Mesendoderm (in vitro differentiated cells): ENCODE measurements at regions not wholly inside any gene's neighbourhood (a gene's known extent, or its start where the extent isn't known, plus 50 kb on each side); places are given as distances from the start of the nearest gene placed in this dataset.
A peak's percentile ranks its signal among the peaks of the same experiment; 100 is the strongest.

ENCODE experiments used
- DNase-seq: peaks from one replicate; pipeline ENCODE4 v3.0.0; 2013
- H2AK5ac ChIP-seq: 2 replicates; pipeline ENCODE4 v1.6.1; 2013; ENCODE audit warnings: low read length, inconsistent platforms
- H2BK120ac ChIP-seq: 2 replicates; pipeline ENCODE4 v1.6.1; 2013; ENCODE audit warnings: low read depth, mild to moderate bottlenecking, low read length, moderate library complexity, mixed read lengths
- H2BK15ac ChIP-seq: replicated peaks from 2 replicates; pipeline ENCODE4 v1.6.1; 2013; ENCODE audit warnings: low read depth, mild to moderate bottlenecking, moderate library complexity
- H2BK5ac ChIP-seq: 2 replicates; pipeline ENCODE4 v1.6.1; 2013; ENCODE audit warnings: low read length, inconsistent platforms
- H3K18ac ChIP-seq: 2 replicates; pipeline ENCODE4 v1.6.1; 2013; ENCODE audit warnings: mild to moderate bottlenecking, low read length, mixed read lengths
- H3K23ac ChIP-seq: one replicate; pipeline ENCODE4 v1.6.1; 2013; ENCODE audit warnings: low read length
- H3K27ac ChIP-seq: 2 replicates; pipeline ENCODE4 v1.5.1; 2013; ENCODE audit warnings: low read depth, mild to moderate bottlenecking, inconsistent platforms, low read length, moderate library complexity
- H3K27me3 ChIP-seq: 2 replicates; pipeline ENCODE4 v1.6.1; 2013; ENCODE audit warnings: low read length, control low read depth, mild to moderate bottlenecking, inconsistent platforms; ENCODE audit not compliant: insufficient read depth, poor library complexity
- H3K36me3 ChIP-seq: 2 replicates; pipeline ENCODE4 v1.6.1; 2013; ENCODE audit warnings: low read length, inconsistent platforms; ENCODE audit not compliant: control insufficient read depth, insufficient read depth
- H3K4ac ChIP-seq: one replicate; pipeline ENCODE4 v1.6.1; 2013; ENCODE audit warnings: low read depth, mild to moderate bottlenecking, low read length, moderate library complexity
- H3K4me1 ChIP-seq: 2 replicates; pipeline ENCODE4 v1.6.1; 2013; ENCODE audit warnings: low read depth, low read length, inconsistent platforms; ENCODE audit not compliant: control insufficient read depth
- H3K4me2 ChIP-seq: 2 replicates; pipeline ENCODE4 v1.6.1; 2013; ENCODE audit warnings: low read length
- H3K4me3 ChIP-seq: 2 replicates; pipeline ENCODE4 v1.5.1; 2013; ENCODE audit warnings: mild to moderate bottlenecking, low read length
- H3K56ac ChIP-seq: one replicate; pipeline ENCODE4 v1.6.1; 2013; ENCODE audit warnings: low read length
- H3K79me1 ChIP-seq: 2 replicates; pipeline ENCODE4 v1.6.1; 2013; ENCODE audit warnings: low read length, inconsistent platforms
- H3K79me2 ChIP-seq: 2 replicates; pipeline ENCODE4 v1.6.1; 2013; ENCODE audit warnings: mild to moderate bottlenecking, low read length; ENCODE audit not compliant: control insufficient read depth, insufficient read depth
- H3K9ac ChIP-seq: 2 replicates; pipeline ENCODE4 v1.6.1; 2013; ENCODE audit warnings: low read length, inconsistent platforms
- H4K5ac ChIP-seq: one replicate; pipeline ENCODE4 v1.6.1; 2013; ENCODE audit warnings: low read length
- H4K8ac ChIP-seq: one replicate; pipeline ENCODE4 v1.6.1; 2013; ENCODE audit warnings: low read depth, mild to moderate bottlenecking, control low read depth, low read length, moderate library complexity
- WGBS: extraction: QIAGEN DNeasy Blood & Tissue Kit; methylation state at CpG from one replicate; pipeline ENCODE4 v1.1.7; 2013; ENCODE audit warnings: low lambda C conversion rate, missing lambda C conversion rate; ENCODE audit not compliant: insufficient coverage; ENCODE audit errors: extremely low coverage; 5-methylcytosine and 5-hydroxymethylcytosine counted together

- no peak overlapping the region for H4K8ac ChIP-seq
- H3K4me1 ChIP-seq: peaks cover 2% of the 10 kb centered on the region
- no peak for DNase-seq
- no peak overlapping the region for H3K4ac ChIP-seq
- no peak overlapping the region for H2BK120ac ChIP-seq
- H3K79me1 ChIP-seq: no peaks in the 10 kb centered on the region
- no peak overlapping the region for H3K18ac ChIP-seq
- no peak overlapping the region for H3K23ac ChIP-seq
- H2BK5ac ChIP-seq: peak overlapping the region; percentile 37
- no peak overlapping the region for H4K5ac ChIP-seq
- H3K4me2 ChIP-seq: no peak overlapping the region
- H2AK5ac ChIP-seq: no peak overlapping the region
- H3K36me3 ChIP-seq: no peaks in the 10 kb centered on the region
- H3K4me3 ChIP-seq: no peak overlapping the region
- H3K27ac ChIP-seq: peak overlapping the region; percentile 26
- no peaks in the 10 kb centered on the region for H3K27me3 ChIP-seq
- H3K56ac ChIP-seq: peak overlapping the region; percentile 52
- no CpG with 5 or more reads among the region's 10 CpGs for WGBS
- H3K9ac ChIP-seq: no peak overlapping the region
- no peaks in the 10 kb centered on the region for H3K79me2 ChIP-seq
- no peak overlapping the region for H2BK15ac ChIP-seq
Measured at GRCh38 chr1:171421413-171422020, 63.8 kb upstream of the PRRC2C start.

GRCh38 chr1:171422511-171422910 is 62.8 kb upstream of the PRRC2C start:
- Histone ChIP-seq H3K27me3 (no peaks in the 10 kb centered on the region), H2BK120ac (no peak overlapping the region), H3K4me1 (peaks cover 2% of the 10 kb centered on the region), H3K79me1 (no peaks in the 10 kb centered on the region), H2BK15ac (peak overlapping the region; percentile 86), H2BK5ac (no peak overlapping the region), H4K5ac (no peak overlapping the region), H3K79me2 (no peaks in the 10 kb centered on the region), H3K56ac (no peak overlapping the region), H3K23ac (no peak overlapping the region), H3K18ac (peak overlapping the region; percentile 45), H3K9ac (no peak overlapping the region), H2AK5ac (no peak overlapping the region), H3K36me3 (no peaks in the 10 kb centered on the region), H3K27ac (no peak overlapping the region), H3K4ac (no peak overlapping the region), H4K8ac (no peak overlapping the region), H3K4me3 (no peak overlapping the region), H3K4me2 (no peak overlapping the region)
- WGBS: no CpG with 5 or more reads among the region's 5 CpGs
- peak; percentile 74 for DNase-seq

GRCh38 chr1:171424494-171424893 is 60.8 kb upstream of the PRRC2C start:
- Histone ChIP-seq H2BK120ac (no peak overlapping the region), H3K79me1 (no peaks in the 10 kb centered on the region), H3K9ac (no peak overlapping the region), H2BK5ac (no peak overlapping the region), H3K4ac (no peak overlapping the region), H3K36me3 (no peaks in the 10 kb centered on the region), H3K27ac (no peak overlapping the region), H3K18ac (no peak overlapping the region), H2AK5ac (no peak overlapping the region), H2BK15ac (no peak overlapping the region), H3K79me2 (no peaks in the 10 kb centered on the region), H3K4me3 (no peak overlapping the region), H4K5ac (no peak overlapping the region), H3K4me1 (peaks cover 2% of the 10 kb centered on the region), H4K8ac (no peak overlapping the region), H3K27me3 (no peaks in the 10 kb centered on the region), H3K56ac (no peak overlapping the region), H3K4me2 (no peak overlapping the region), H3K23ac (no peak overlapping the region)
- DNase-seq: peak; percentile 90
- WGBS: no CpG with 5 or more reads among the region's 4 CpGs

- H3K36me3 ChIP-seq: no peaks in the 10 kb centered on the region
- no peak overlapping the region for H3K9ac ChIP-seq
Measured at GRCh38 chr1:171426645-171427044, 58.7 kb upstream of the PRRC2C start.

GRCh38 chr1:171427852-171428471 is 57.4 kb upstream of the PRRC2C start:
- Histone ChIP-seq H3K79me2 (no peaks in the 10 kb centered on the region), H3K23ac (no peak overlapping the region), H3K4me3 (no peak overlapping the region), H3K18ac (no peak overlapping the region), H3K79me1 (no peaks in the 10 kb centered on the region), H3K4me2 (no peak overlapping the region), H4K5ac (no peak overlapping the region), H2BK15ac (no peak overlapping the region), H3K9ac (no peak overlapping the region), H3K27ac (no peak overlapping the region), H3K4me1 (no peaks in the 10 kb centered on the region), H2BK5ac (no peak overlapping the region), H3K56ac (no peak overlapping the region), H4K8ac (no peak overlapping the region), H2AK5ac (no peak overlapping the region), H3K27me3 (no peaks in the 10 kb centered on the region), H2BK120ac (no peak overlapping the region), H3K36me3 (no peaks in the 10 kb centered on the region), H3K4ac (no peak overlapping the region)
- WGBS: no CpG with 5 or more reads among the region's 4 CpGs
- DNase-seq: no peak

More at GRCh38 chr1:171426645-171427044, 58.7 kb upstream of the PRRC2C start:
- Histone ChIP-seq H3K27me3 (no peaks in the 10 kb centered on the region), H4K5ac (no peak overlapping the region), H2BK15ac (no peak overlapping the region), H2BK5ac (no peak overlapping the region), H3K4me1 (no peaks in the 10 kb centered on the region), H2AK5ac (no peak overlapping the region), H3K4me3 (no peak overlapping the region), H3K23ac (no peak overlapping the region), H3K18ac (no peak overlapping the region), H3K79me1 (no peaks in the 10 kb centered on the region), H4K8ac (no peak overlapping the region), H3K79me2 (no peaks in the 10 kb centered on the region), H3K4me2 (no peak overlapping the region), H2BK120ac (no peak overlapping the region), H3K56ac (no peak overlapping the region), H3K4ac (no peak overlapping the region), H3K27ac (no peak overlapping the region)
- no CpG with 5 or more reads among the region's 4 CpGs for WGBS
- DNase-seq: no peak

GRCh38 chr1:171429137-171429536 is 56.2 kb upstream of the PRRC2C start:
- H2BK15ac ChIP-seq: no peak overlapping the region
- no peak overlapping the region for H3K23ac ChIP-seq
- H3K56ac ChIP-seq: no peak overlapping the region
- no CpG with 5 or more reads among the region's 6 CpGs for WGBS
- no peak overlapping the region for H3K4me2 ChIP-seq
- H3K79me1 ChIP-seq: no peaks in the 10 kb centered on the region
- no peak overlapping the region for H3K4me3 ChIP-seq
- no peak overlapping the region for H3K27ac ChIP-seq
- no peak overlapping the region for H3K4ac ChIP-seq
- H3K79me2 ChIP-seq: no peaks in the 10 kb centered on the region
- H3K4me1 ChIP-seq: no peaks in the 10 kb centered on the region
- H3K18ac ChIP-seq: no peak overlapping the region
- no peaks in the 10 kb centered on the region for H3K27me3 ChIP-seq
- no peak overlapping the region for H2BK120ac ChIP-seq
- H3K36me3 ChIP-seq: no peaks in the 10 kb centered on the region
- DNase-seq: no peak
- H3K9ac ChIP-seq: no peak overlapping the region
- no peak overlapping the region for H4K5ac ChIP-seq
- H2BK5ac ChIP-seq: no peak overlapping the region
- H2AK5ac ChIP-seq: no peak overlapping the region
- H4K8ac ChIP-seq: no peak overlapping the region
